Panc1 (cell line): ENCODE measurements at regions not wholly inside any gene's neighbourhood (a gene's known extent, or its start where the extent isn't known, plus 50 kb on each side); places are given as distances from the start of the nearest gene placed in this dataset.

Experiments
- ATAC-seq: fragments of 200-7000 bp; cut with Tn5 transposase; 2 replicates; pipeline ENCODE4 v1.9.1; 2020; ENCODE audit warnings: mild to moderate bottlenecking, moderate library complexity
- BruUV-seq: library from RNA; stranded (reverse); fragments of 400-500 nt; replicated peaks from 2 replicates; lab custom pipeline; 2021; lab: Mats Ljungman, UMichigan
- CTCF ChIA-PET: fragments of 300-600 bp; sonication (Branson Sonifier 250); formaldehyde crosslinking; loops from one replicate; lab custom pipeline; 2022; ENCODE audit warnings: antibody characterized with exemption; lab: Charles Lee
- POLR2A ChIA-PET: fragments of 300-600 bp; sonication (Branson Sonifier 250); formaldehyde crosslinking; loops from one replicate; lab custom pipeline; 2022; ENCODE audit warnings: antibody characterized with exemption; lab: Charles Lee
- DNase-seq: peaks from one replicate; pipeline ENCODE4 v3.0.0-alpha.2; 2010; ENCODE audit warnings: low read depth, low spot score
- H3K27ac ChIP-seq: 2 replicates; pipeline ENCODE4 v1.5.1; 2011; ENCODE audit warnings: mild to moderate bottlenecking, low read length, inconsistent platforms
- H3K27me3 ChIP-seq: fragments of 200-500 bp; sonication (Bioruptor generic); 2 replicates; pipeline ENCODE4 v1.6.0; 2014; ENCODE audit warnings: low read length, inconsistent platforms; ENCODE audit not compliant: control insufficient read depth, insufficient read depth
- H3K36me3 ChIP-seq: fragments of 200-500 bp; sonication (Bioruptor generic); 2 replicates; pipeline ENCODE4 v1.5.1; 2014; ENCODE audit warnings: inconsistent platforms, mild to moderate bottlenecking, low read length, moderate library complexity; ENCODE audit not compliant: control insufficient read depth, insufficient read depth
- H3K4me1 ChIP-seq: 2 replicates; pipeline ENCODE4 v1.5.1; 2011; ENCODE audit warnings: inconsistent platforms, mild to moderate bottlenecking, low read length, moderate library complexity; ENCODE audit not compliant: control insufficient read depth, insufficient read depth
- H3K4me3 ChIP-seq, 2 experiments: 2 replicates each; pipeline ENCODE4 v1.5.1; 2011 to 2012; ENCODE audit warnings: low read depth in 2 of 2, low read length in 2 of 2, mild to moderate bottlenecking in 2 of 2, inconsistent platforms in 1 of 2, moderate library complexity in 1 of 2
- H3K9me3 ChIP-seq: fragments of 200-500 bp; sonication (Bioruptor generic); 2 replicates; pipeline ENCODE4 v1.5.1; 2014; ENCODE audit warnings: low read depth, mild to moderate bottlenecking, inconsistent platforms, low read length, moderate library complexity; ENCODE audit not compliant: control insufficient read depth, insufficient read depth
- CTCF ChIP-seq: fragments of 450-650 bp; IDR thresholded peaks from 2 replicates; pipeline ENCODE4 v1.5.1; 2017; ENCODE audit warnings: mild to moderate bottlenecking
- POLR2AphosphoS5 ChIP-seq: IDR thresholded peaks from 2 replicates; pipeline ENCODE4 v1.6.1; 2012; ENCODE audit warnings: mild to moderate bottlenecking, low read depth, low read length, moderate library complexity
- REST ChIP-seq, 2 experiments: IDR thresholded peaks; 2 replicates each; pipeline ENCODE4 v1.6.1; 2011 to 2012; ENCODE audit warnings: low read depth in 2 of 2, control low read depth in 1 of 2, low read length in 1 of 2, mild to moderate bottlenecking in 1 of 2, moderate library complexity in 1 of 2; ENCODE audit not compliant: insufficient read depth in 1 of 2
- SIN3A ChIP-seq: IDR thresholded peaks from 2 replicates; pipeline ENCODE4 v1.6.1; 2012; ENCODE audit warnings: low read depth, mild to moderate bottlenecking, low read length, moderate library complexity, borderline replicate concordance; ENCODE audit not compliant: insufficient read depth
- TCF7L2 ChIP-seq: IDR thresholded peaks from 2 replicates; pipeline ENCODE4 v1.6.1; 2011; ENCODE audit warnings: mild to moderate bottlenecking, low read depth, low read length, inconsistent platforms
- in situ Hi-C: cut with HindIII; loops from 2 replicates; pipeline ENCODE4 v1.10.0; 2016; ENCODE audit warnings: low sequenced_read_pairs, low pct_unique_long_range_greater_than_20kb
- intact Hi-C: fragments of 100-400 bp; cut with micrococcal nuclease; formaldehyde crosslinking; loops from one replicate; pipeline ENCODE4 v1.10.0; 2022; ENCODE audit not compliant: unreplicated experiment

GRCh38 chr12:28884904-28885679 lies 264.0 kb upstream of the FAR2 start:
- ChIA-PET CTCF (no interaction called here), POLR2A (no interaction called here)
- no peaks in the 10 kb centered on the region for H3K27me3 ChIP-seq
- no peaks in the 10 kb centered on the region for H3K4me1 ChIP-seq
- no peak overlapping the region for H3K27ac ChIP-seq
- H3K4me3 ChIP-seq: no peak overlapping the region
- H3K9me3 ChIP-seq: no peaks in the 10 kb centered on the region
- in situ Hi-C loops (no loop called here), intact Hi-C loops (no loop called here)
- H3K36me3 ChIP-seq: no peaks in the 10 kb centered on the region
- no peak for DNase-seq
- BruUV-seq: no TSS peak
- ATAC-seq: no peak
- TF ChIP-seq SIN3A (no peak), POLR2AphosphoS5 (no peak), CTCF (no peak), REST (IDR thresholded peaks at IDR 0.05; ENCODE audit: insufficient read depth in 1 of 2, low read depth in 2 of 2, low read length in 1 of 2) (no peak), TCF7L2 (no peak)

- ATAC-seq (no peak), DNase-seq (no peak)
- ChIA-PET POLR2A (no interaction called here), CTCF (no interaction called here)
- H3K9me3 ChIP-seq: no peaks in the 10 kb centered on the region
- H3K36me3 ChIP-seq: no peaks in the 10 kb centered on the region
- no peaks in the 10 kb centered on the region for H3K4me1 ChIP-seq
- H3K27me3 ChIP-seq: no peaks in the 10 kb centered on the region
- H3K27ac ChIP-seq: no peak overlapping the region
- TF ChIP-seq TCF7L2 (no peak), REST (IDR thresholded peaks at IDR 0.05; ENCODE audit: insufficient read depth in 1 of 2, low read depth in 2 of 2, low read length in 1 of 2) (no peak), POLR2AphosphoS5 (no peak)
- BruUV-seq: no TSS peak
- in situ Hi-C loops (no loop called here), intact Hi-C loops (no loop called here)
- H3K4me3 ChIP-seq: no peak overlapping the region
These were observed 263.1 kb upstream of the FAR2 start for GRCh38 chr12:28885928-28886327.
